SH-SY5Y (cell line): ENCODE measurements at regions not wholly inside any gene's neighbourhood (a gene's known extent, or its start where the extent isn't known, plus 50 kb on each side); places are given as distances from the start of the nearest gene placed in this dataset.

Experiments used
- GATA2 ChIP-seq: IDR thresholded peaks from 2 replicates; pipeline ENCODE4 v1.6.1; 2011; ENCODE audit warnings: mild to moderate bottlenecking, low read depth, low read length
- GATA3 ChIP-seq: IDR thresholded peaks from 2 replicates; pipeline ENCODE4 v1.6.1; 2011; ENCODE audit warnings: low read depth, mild to moderate bottlenecking, low read length, moderate library complexity

- TF ChIP-seq GATA3 (no peak), GATA2 (no peak)
These were observed 547.1 kb upstream of the GCFC2 start for GRCh38 chr2:76257802-76258201.

- TF ChIP-seq GATA2 (no peak), GATA3 (no peak)
These were observed 545.9 kb upstream of the GCFC2 start for GRCh38 chr2:76256458-76257088.

GRCh38 chr2:76252704-76253103 is 542.0 kb upstream of the GCFC2 start:
- TF ChIP-seq GATA2 (no peak), GATA3 (no peak)

- TF ChIP-seq GATA2: no peak
- TF ChIP-seq GATA3: no peak
These were observed 540.6 kb upstream of the GCFC2 start for GRCh38 chr2:76251342-76251741.

GRCh38 chr2:76247006-76247405 is 536.3 kb upstream of the GCFC2 start:
- TF ChIP-seq GATA3 (no peak), GATA2 (no peak)

- TF ChIP-seq GATA2 (no peak), GATA3 (no peak)
These were observed 501.6 kb upstream of the GCFC2 start for GRCh38 chr2:76211991-76212985.

- no peak for TF ChIP-seq GATA3
- TF ChIP-seq GATA2: no peak
These were observed 499.8 kb upstream of the GCFC2 start for GRCh38 chr2:76210551-76210950.

- no peak for TF ChIP-seq GATA3
- TF ChIP-seq GATA2: no peak
These were observed 493.3 kb upstream of the GCFC2 start for GRCh38 chr2:76204048-76204447.

- TF ChIP-seq GATA3: no peak
- no peak for TF ChIP-seq GATA2
These were observed 492.2 kb upstream of the GCFC2 start for GRCh38 chr2:76202866-76203265.

GRCh38 chr2:76197842-76198448 is 487.2 kb upstream of the GCFC2 start:
- TF ChIP-seq GATA3: no peak
- no peak for TF ChIP-seq GATA2

GRCh38 chr2:76197428-76197827 is 486.7 kb upstream of the GCFC2 start:
- no peak for TF ChIP-seq GATA3
- TF ChIP-seq GATA2: no peak

- TF ChIP-seq GATA3 (no peak), GATA2 (no peak)
These were observed 483.5 kb upstream of the GCFC2 start for GRCh38 chr2:76194031-76194775.

GRCh38 chr2:76193089-76193488 is 482.4 kb upstream of the GCFC2 start:
- TF ChIP-seq GATA3 (no peak), GATA2 (no peak)

GRCh38 chr2:76188334-76189008 is 477.8 kb upstream of the GCFC2 start:
- TF ChIP-seq GATA2 (no peak), GATA3 (no peak)
